GM19372 (cell line): ENCODE measurements at regions not wholly inside any gene's neighbourhood (a gene's known extent, or its start where the extent isn't known, plus 50 kb on each side); places are given as distances from the start of the nearest gene placed in this dataset.
"Not testable (repeated sequence)": the region's sequence is repeated elsewhere in the genome, so short reads cannot be mapped to it uniquely, and the experiment has no call there.

Source experiments
- ATAC-seq: cut with Tn5 transposase; IDR thresholded peaks from one replicate; pipeline ENCODE4 v1.9.1; 2021; ENCODE audit warnings: mild to moderate bottlenecking, low read depth, moderate library complexity; ENCODE audit not compliant: unreplicated experiment

- ATAC-seq: no peak
These were observed 245.3 kb downstream of the PARN start for GRCh38 chr16:14384745-14385144.

DNA sequence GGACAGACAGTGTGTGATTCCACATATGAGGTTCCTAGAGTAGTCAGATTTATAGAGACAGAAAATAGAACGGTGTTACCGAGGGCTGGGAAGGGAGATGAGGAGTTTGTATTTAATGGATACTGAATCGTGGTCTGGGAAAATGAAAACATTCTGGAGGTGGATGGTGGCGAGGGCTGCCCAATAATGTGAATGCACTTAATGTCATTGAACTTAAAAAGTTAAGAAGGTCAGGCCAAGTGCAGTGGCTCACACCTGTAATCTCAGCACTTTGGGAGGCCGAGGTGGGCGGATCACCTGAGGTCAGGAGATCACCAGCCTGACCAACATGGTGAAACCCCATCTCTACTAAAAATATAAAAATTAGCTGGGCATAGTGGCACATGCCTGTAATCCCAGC lies 246.2 kb downstream of the PARN start:
- not testable (repeated sequence) for ATAC-seq

- ATAC-seq: no peak
These were observed 251.2 kb downstream of the PARN start for GRCh38 chr16:14378689-14379467.

DNA sequence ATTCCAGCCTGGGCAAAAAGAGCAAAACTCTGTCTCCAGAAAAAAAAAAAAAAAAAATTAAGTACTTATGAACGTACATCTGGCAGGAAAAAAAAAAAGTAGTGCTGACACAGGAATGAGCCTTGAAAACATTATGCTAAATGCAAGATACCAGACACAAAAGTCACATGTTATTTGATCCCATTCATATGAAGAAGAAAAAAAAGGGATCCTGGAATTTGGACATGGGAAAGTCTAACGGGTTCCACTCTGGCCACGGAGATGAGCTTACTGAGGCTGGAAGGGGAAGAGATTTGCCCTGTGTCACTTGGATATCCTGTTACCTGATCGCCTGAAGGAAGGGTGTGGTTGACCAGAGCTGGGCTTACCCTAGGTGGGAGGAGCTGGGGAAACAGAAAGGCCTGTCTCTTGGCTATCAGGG lies 251.9 kb downstream of the PARN start:
- no peak for ATAC-seq

GRCh38 chr16:14377326-14377725 lies 252.7 kb downstream of the PARN start:
- ATAC-seq: no peak

GRCh38 chr16:14375132-14375491 lies 254.9 kb downstream of the PARN start:
- ATAC-seq: no peak

GRCh38 chr16:14374451-14375131 lies 255.5 kb downstream of the PARN start:
- ATAC-seq: no peak

DNA sequence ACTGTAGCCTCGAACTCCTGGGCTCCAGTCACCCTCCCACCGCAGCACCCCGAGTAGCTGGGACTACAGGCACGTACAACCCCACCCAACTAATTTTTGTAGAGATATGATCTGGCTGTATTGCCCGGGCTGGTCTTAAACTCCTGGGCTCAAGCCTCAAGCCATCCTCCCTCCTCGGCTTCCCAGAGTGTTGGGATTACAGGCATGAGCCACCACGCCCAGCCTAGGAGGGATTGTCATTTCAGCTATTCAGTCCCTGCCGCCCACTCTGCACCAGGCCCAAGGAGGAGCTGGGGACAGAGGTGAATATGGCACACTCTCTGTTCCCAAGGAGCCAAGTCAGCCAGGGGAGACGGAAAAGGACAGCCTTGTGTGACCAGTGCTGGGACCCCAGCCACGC lies 256.2 kb downstream of the PARN start:
- no peak for ATAC-seq

DNA sequence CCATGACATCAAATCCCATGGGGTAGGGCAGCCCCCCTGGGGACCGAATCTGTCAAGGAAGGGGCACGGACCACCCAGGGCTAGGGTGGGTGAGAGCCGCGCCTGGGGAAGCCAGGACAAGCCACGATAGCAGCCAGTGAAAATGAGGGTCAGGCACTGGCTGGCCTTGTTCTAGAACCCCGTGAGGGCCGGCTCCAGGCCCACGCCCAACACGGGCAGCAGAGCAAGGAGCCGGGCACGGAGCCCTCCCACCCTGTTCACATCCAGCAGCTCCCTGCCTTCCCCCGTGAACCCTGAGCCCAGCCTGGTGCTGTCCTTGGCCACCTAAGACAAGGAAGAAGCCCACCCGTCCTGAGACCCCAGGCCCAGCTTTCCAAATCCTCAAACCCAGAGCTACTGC lies 256.7 kb downstream of the PARN start:
- ATAC-seq: no peak

DNA sequence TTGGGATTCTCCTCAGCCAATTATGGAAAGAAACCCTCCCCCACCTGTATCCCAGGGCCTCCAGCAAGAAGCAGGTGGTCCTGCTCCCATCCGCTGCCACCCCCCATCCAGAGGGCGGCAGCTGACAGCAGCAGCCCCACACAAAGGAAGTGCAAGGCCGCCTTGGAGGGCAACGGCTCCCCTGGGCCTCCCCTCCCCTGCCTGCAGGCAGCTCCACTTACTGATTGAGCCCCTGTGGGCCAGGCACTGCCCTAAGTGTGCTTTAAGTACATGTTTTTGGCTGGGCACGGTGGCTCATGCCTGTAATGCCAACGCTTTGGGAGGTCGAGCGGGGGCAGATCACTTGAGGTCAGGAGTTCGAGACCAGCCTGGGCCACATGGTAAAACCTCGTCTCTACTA lies 257.6 kb downstream of the PARN start:
- ATAC-seq: no peak

GRCh38 chr16:14371778-14372431 lies 258.2 kb downstream of the PARN start:
- ATAC-seq: no peak

- ATAC-seq: no peak
These were observed 259.3 kb downstream of the PARN start for GRCh38 chr16:14370736-14371234.

GRCh38 chr16:14369734-14370598 lies 260.1 kb downstream of the PARN start:
- ATAC-seq: no peak

DNA sequence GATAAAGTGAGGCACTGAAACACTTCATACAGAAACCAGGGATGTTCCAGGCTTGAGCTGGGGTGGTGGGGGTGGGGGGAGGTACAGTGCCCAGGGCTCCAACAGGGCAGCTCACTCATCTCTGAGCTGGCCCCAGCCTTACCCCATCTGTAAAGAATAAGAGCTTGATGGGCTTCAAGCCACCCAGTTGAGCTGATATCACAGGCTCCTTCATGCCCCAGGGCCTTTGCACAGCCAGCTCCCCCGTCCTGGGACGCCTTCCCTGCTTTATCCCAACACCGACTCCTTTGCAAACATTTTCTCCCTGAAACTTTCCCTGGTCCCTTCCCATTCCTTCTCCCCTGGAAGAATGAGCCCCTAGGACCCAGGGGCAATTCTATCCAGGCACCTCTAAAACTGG lies 261.7 kb downstream of the PARN start:
- no peak for ATAC-seq

GRCh38 chr16:14366974-14367707 lies 262.9 kb downstream of the PARN start:
- ATAC-seq: no peak

DNA sequence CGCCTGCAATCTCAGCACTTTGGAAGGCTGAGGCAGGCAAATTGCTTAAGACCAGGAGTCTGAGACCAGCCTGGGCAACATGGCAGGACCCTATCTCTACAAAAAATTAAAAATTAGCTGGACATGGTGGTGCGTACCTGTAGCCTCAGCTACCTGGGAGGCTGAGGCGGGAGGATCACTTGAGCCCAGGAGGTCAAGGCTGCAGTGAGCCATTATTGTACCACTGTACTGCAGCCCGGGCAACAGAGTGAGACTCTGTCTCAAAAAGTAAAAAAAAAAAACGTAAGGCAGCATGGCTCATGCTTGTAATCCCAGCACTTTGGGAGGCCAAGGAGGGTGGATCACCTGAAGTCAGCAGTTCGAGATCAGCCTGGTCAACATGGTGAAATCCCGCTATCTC lies 263.6 kb downstream of the PARN start:
- no peak for ATAC-seq

- ATAC-seq: no peak
These were observed 264.7 kb downstream of the PARN start for GRCh38 chr16:14365200-14365851.

- no peak for ATAC-seq
These were observed 265.5 kb downstream of the PARN start for GRCh38 chr16:14364386-14365199.

DNA sequence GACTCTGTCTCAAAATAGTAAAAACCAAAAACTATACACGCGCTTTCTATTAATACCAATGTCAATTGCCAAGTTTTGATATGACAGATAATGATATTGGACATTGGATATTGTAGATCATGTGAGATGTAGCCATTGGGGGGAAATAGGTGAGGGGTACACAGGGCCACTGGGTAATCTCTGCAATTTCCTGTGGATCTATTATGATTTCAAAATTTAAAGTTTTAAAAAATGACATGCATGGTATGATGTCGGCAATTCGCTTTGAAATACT lies 266.0 kb downstream of the PARN start:
- no peak for ATAC-seq
